NB4 (cell line): ENCODE measurements at regions not wholly inside any gene's neighbourhood (a gene's known extent, or its start where the extent isn't known, plus 50 kb on each side); places are given as distances from the start of the nearest gene placed in this dataset.

ENCODE experiments used
- DNase-seq: peaks from one replicate; pipeline ENCODE4 v3.0.0; 2010; ENCODE audit warnings: low read depth
- H3K4me3 ChIP-seq: one replicate; pipeline ENCODE4 v1.5.1; 2011; ENCODE audit warnings: mild to moderate bottlenecking, low read depth, low read length, moderate library complexity
- MYC ChIP-seq: IDR thresholded peaks from 2 replicates; pipeline ENCODE4 v1.6.1; 2011; ENCODE audit warnings: low read depth, low read length
- POLR2A ChIP-seq: IDR thresholded peaks from 2 replicates; pipeline ENCODE4 v1.6.1; 2011; ENCODE audit warnings: mild to moderate bottlenecking; ENCODE audit not compliant: insufficient read length; ENCODE audit errors: extremely low read depth
- TF ChIP-seq, protein P1 (sequence below): IDR thresholded peaks from 2 replicates; pipeline ENCODE4 v1.6.1; 2011; ENCODE audit warnings: low read depth, low read length
- TF ChIP-seq, protein P2 (sequence below): IDR thresholded peaks from one replicate; pipeline ENCODE4 v1.5.1; 2012; ENCODE audit warnings: low read depth, low read length

DNA sequence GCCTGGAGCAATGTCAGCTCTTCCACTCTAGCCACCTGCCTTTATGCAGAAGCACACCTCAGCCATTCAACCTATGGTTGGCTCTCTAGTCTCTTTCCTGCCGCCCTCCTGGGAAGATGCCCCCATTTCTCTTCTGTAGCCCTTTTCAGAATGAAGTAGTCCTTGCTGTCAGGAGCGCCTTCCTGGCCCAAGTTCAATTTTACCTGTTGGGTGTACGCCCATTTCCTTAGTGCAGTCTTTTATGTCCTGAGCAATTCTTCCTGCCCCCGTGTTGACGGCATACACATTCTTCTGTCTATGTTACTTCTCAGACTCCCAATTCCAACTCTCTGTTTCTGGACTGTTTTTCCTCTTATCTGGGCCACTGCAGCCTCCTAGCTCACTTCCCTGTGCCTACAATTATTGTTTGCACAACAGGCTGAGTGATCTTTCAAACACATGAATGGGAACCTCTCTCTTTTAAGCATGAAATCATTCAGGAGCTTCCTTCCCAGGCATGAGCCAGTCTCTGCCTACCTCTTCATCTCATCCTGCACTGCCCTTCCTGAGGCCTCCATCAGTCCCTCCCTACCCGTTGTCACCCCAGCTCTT is 389.2 kb downstream of the CD83 start:
- no peak overlapping the region for H3K4me3 ChIP-seq
- no peak for TF ChIP-seq POLR2A
- TF ChIP-seq, protein P1, sequence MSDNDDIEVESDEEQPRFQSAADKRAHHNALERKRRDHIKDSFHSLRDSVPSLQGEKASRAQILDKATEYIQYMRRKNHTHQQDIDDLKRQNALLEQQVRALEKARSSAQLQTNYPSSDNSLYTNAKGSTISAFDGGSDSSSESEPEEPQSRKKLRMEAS = no peak
- DNase-seq = no peak

DNA sequence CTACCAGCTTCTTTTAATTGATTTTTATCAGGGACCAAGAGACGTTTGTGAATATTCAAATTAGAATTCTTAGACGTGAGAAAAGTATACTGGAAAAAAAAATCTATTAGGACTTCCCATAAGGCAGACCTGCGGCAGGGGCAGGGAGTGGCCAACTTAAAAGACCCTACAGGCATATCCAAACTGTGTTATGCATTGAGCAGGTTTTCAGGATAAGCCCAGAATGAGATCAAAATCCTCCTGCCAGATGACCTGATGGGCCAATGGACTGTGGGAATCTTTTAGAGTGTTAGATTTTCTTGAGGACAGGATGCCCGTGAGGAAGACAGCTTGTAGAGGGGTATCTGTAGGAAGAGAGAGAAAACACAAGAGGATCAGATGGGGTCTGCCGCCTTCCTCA is 391.5 kb downstream of the CD83 start:
- H3K4me3 ChIP-seq = no peak overlapping the region
- DNase-seq = no peak
- TF ChIP-seq, protein P2, sequence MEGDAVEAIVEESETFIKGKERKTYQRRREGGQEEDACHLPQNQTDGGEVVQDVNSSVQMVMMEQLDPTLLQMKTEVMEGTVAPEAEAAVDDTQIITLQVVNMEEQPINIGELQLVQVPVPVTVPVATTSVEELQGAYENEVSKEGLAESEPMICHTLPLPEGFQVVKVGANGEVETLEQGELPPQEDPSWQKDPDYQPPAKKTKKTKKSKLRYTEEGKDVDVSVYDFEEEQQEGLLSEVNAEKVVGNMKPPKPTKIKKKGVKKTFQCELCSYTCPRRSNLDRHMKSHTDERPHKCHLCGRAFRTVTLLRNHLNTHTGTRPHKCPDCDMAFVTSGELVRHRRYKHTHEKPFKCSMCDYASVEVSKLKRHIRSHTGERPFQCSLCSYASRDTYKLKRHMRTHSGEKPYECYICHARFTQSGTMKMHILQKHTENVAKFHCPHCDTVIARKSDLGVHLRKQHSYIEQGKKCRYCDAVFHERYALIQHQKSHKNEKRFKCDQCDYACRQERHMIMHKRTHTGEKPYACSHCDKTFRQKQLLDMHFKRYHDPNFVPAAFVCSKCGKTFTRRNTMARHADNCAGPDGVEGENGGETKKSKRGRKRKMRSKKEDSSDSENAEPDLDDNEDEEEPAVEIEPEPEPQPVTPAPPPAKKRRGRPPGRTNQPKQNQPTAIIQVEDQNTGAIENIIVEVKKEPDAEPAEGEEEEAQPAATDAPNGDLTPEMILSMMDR = no peak
- TF ChIP-seq POLR2A = no peak

DNA sequence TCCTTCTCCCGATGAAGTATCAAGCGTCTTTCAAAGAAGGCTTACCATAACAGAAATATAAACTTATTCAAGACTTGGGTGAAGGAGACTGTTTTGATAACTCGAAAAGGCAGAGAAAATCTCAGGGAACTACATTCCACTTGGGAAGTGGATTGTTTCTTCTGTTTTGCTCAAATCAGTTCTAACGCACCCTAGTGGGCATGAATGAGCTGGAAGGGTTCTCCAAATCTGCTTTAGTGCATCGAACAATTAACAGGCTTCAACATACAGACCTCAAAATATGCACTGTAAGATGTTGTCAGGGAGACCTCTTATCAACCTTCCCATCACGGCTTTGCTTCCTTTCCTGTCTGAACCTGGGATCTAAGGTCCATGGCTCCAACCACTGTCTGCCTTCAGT is 392.5 kb downstream of the CD83 start:
- DNase-seq = no peak
- TF ChIP-seq, protein P1 = no peak
- no peak for TF ChIP-seq POLR2A
- TF ChIP-seq, protein P2 = no peak
- TF ChIP-seq MYC = no peak

DNA sequence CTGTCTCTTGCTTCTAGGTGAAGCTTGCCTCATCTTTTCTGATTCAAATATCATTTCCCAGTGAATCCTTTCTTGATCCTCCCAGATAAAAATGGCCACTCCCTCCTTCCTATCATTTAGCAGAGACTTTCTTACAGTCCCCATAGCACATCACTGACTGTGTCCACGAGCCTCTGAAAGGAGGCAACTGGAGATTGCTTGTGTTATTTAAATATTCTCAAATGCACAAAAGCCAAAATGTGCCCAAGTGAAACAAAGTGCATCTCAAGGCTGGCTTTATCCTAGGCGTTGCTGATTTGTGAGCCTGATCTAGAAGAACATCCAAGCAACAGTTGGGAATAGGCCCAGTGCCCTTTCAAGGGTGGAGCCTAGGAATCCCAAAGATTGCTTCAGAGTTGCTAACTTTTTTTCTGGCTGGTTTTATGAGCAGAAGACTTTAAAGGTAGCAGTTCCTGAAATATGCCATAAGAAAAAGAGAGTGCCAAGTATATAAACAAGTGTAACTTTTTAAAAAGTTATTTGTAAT is 393.6 kb downstream of the CD83 start:
- DNase-seq = no peak
- no peak overlapping the region for H3K4me3 ChIP-seq
- TF ChIP-seq MYC = no peak

More for the DNA sequence above, 392.5 kb downstream of the CD83 start:
- H3K4me3 ChIP-seq = no peak overlapping the region

DNA sequence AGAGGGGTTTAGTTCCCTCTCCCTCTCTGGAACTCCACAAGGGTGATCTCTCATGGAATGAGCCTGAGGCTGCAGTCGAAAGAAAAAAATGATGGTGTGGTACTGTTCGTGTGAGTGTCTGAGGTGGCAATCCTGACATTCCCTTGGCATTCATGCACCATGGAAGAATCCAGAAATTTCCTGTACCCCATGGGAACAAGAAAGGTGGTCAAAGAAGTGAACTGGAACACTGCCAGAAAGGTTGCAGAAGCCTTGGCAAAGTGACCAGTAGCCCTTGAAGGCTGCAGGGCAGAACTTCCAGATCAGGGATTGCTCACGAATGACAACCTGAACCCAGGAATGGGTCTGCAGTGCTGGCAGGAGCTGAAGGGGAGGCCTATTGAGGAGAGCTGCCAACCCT is 394.7 kb downstream of the CD83 start:
- TF ChIP-seq, protein P2 = no peak
- no peak for TF ChIP-seq MYC
- TF ChIP-seq, protein P1 = no peak
- TF ChIP-seq POLR2A = no peak
- H3K4me3 ChIP-seq = no peak overlapping the region
- DNase-seq = no peak

DNA sequence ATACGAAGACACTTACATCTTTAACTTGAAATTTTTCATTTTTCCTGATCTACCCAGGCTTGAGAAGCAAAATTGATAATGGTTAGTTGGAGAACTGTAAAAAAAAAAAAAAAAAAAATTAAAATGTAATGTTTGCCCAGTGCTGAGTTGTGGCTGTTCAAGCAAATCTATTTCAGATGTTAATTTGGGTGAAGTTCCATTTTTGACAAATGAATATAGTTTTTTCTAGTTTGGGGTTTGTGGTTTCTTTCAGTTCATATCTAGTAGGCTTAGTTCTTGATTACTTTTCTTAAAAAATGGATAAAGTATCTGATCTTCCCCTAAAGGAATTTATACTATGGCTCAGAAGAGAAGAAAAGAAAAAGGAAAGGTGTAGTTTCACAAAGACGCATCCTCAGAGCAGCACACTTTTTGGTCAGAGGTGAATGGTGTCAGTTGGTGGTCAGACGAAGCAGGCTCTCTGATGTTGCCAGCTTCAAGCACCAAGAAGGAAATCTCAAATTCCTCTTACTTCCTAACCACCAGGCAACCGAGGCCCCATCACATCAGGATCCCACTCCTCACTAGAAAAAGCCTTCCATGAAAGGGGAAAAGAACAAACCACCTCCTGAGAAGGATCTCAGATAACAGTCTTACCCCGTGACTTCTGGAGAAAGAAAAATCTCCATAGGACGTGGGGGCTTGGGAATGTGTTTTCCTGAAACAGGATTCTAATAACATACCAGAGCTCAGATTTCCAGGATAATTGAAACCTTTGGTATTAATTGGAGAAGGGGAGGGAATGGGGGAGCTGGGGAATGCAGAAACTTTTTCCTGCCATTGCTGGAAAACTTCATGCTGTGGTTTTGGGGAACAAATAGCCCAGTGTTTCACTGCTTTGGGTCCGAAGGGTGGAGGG is 396.2 kb downstream of the CD83 start:
- TF ChIP-seq, protein P1 = no peak
- TF ChIP-seq, protein P2 = no peak
- no peak for DNase-seq
- no peak overlapping the region for H3K4me3 ChIP-seq

DNA sequence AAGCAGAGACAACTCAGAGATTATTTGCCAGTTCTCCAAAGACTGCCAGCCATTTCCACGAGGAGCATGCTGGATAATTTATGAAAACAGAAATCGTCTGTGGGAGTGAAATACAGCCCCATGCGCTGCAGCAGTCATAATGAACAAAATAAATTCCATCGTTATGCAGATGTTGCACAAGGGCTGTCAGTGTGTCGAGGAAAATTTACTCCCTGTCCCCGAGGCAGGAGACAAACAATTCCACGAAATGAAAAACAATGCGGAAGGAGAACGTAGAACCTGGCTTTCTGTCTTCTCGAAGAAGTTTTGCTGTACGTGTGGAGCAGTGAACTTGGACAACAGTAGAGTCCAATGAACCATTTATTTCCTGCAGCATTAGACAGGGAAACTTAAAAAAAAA is 399.4 kb downstream of the CD83 start:
- no peak for DNase-seq
- TF ChIP-seq, protein P2 = no peak
- TF ChIP-seq MYC = no peak
- no peak for TF ChIP-seq POLR2A
- no peak overlapping the region for H3K4me3 ChIP-seq
